ENCODE measurements at regions not wholly inside any gene's neighbourhood (a gene's known extent, or its start where the extent isn't known, plus 50 kb on each side); places are given as distances from the start of the nearest gene placed in this dataset.
"Not testable (repeated sequence)": the region's sequence is repeated elsewhere in the genome, so short reads cannot be mapped to it uniquely, and the experiment has no call there.

- no peak for DNase-seq
These were observed 246.3 kb downstream of the SUCLG1 start for GRCh38 chr2:84212611-84213314.

DNA sequence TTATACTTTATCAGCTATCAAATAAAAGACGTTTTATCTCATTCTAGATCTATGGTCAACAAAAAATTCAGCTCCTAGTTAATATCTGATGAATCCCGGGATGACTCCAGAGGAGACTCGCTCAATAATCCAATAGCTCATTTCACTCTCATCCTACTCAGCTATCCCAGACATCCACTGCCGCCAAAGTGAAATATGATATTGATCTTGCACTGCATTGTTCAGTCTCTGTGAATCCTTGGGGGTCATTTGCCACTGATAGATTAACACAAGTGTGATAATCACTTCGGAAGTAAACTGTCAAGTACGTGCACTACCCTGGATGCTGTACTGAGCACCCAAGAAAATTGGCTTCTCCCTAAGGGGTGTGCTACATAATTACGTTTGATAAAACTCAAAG lies 249.1 kb downstream of the SUCLG1 start:
- no peak for DNase-seq

GRCh38 chr2:84204995-84205394 lies 254.1 kb downstream of the SUCLG1 start:
- DNase-seq = no peak

DNA sequence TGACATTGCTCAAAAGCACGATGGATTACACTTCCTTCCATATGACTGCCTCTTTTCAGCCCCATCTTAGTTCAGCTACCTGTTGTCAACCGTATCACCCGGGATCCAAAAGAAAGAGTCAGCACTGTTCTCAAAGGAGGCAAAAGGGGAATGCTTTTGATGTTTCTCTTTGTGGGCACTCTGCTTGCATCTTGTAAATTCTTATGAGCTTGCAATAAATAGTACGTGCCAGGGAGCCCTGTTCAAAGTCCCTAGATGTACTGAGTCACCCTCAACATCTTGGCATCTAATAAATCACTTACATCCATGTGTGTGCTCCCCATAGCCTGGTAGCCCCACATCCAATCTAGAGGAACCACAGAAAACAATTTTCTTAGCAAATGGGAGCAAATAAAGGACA lies 256.9 kb downstream of the SUCLG1 start:
- no peak for DNase-seq

DNA sequence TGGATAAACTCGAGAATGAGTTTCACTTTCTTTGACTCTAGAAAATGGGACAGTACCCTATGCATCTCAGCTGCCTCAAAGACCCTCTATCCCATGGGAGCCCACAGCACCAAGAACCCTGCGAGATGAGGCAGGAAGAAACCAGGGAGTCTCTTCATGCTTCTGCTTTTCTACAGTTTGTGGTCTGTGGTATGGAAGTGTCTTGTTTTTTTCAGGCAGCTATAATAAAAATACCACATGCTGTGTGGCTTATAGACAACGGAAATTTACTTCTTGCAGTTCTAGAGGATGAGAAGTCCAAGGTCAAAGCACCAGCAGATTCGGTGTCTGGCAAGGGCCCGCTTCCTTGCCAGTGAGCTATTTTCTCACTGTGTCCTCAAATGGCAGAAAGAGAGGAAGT lies 257.9 kb downstream of the SUCLG1 start:
- no peak for DNase-seq

DNA sequence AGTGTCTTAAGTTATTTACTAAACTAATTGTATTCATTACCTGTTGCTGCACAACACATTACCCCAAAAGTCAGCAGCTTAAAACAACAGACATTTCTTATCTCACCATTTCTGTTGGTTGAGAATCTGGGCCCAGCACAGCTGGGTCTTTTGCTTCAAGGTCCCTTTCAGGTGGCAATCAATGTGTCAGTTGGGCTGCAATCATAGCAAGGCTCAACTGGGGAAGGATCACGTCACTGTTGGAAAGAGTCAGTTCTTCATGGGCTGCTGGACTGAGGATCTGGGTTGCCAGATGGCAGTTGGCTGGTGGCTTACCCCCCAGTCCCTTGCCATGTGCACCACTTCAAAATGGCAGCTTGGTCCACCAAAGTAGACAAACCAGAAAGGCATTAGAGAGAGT lies 261.2 kb downstream of the SUCLG1 start:
- no peak for DNase-seq

- no peak for DNase-seq
These were observed 264.0 kb downstream of the SUCLG1 start for GRCh38 chr2:84194949-84195644.

DNA sequence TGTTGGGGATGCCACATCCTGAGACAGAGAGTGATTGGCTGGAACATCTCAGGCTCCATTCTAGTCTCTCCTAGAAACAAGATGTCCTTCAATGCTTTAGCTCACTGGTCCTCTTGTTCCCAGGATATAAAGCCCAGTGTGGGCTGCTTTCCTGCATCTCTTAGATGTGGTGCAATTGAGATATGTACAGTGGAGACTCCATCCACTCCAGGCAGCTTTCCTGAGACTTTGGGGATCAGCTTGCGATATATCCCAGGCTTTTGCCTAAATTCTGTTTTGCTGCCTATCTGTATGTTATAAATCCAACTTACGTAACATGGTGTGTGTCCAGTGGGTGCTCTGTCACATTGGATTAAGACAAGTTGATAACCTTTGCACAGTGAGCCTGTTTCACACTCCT lies 264.9 kb downstream of the SUCLG1 start:
- DNase-seq = no peak

DNA sequence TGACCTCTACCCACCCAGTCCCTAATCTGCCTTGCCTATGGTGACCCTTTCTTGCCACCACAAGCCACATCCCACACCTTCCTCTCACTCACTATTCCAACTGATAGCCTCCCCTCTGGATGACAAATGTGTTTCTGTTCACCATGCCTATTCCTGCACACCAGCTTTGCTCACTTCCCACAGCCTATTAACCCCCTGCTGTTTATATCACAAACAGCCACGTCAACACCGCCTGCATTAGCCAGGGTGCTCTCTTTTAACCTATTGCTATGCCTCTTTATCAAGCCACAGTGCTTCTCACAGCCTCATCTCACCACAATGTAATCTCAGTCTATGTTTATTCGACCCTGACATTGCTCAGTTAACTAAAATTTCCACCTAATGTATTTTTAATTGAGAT lies 271.8 kb downstream of the SUCLG1 start:
- DNase-seq = no peak

- no peak for DNase-seq
These were observed 277.2 kb downstream of the SUCLG1 start for GRCh38 chr2:84181927-84182326.

DNA sequence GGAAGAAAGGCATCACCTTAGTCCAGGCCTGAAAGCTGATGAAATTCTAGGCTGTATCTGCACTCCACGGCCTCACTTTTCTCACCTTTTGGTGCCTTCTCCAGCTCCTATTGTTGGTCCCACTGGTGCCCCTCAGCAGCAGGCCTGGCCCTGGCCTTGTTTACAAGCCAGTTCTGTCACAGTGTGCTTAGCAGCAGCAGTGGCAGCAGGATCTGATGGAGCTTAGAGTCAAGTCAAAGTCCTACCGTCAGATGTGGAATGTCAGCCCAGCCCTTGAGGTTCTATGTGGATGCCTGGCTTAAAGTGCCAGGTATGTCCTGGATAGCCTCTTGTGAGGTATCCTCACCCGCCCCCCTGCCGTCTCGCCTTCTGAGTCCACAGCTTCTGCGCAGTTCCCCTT lies 281.3 kb downstream of the SUCLG1 start:
- no peak for DNase-seq

DNA sequence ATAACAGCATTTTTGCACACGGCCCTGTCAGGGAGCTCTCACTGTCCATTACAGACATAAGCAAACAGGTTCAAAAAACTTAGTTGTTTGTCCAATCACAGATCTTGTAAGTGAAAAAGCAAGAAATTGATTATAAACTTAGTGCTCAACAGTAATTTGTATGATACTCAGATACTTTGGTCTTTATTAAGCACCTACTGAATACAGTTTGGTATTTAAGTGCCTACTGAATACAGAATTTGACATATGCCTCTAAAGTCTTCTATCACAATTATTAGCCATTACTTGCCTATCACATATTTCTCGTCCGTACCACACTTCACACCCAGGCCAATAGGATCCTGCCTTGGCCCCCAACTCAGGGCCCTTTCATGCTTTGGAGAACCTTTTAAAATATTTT lies 283.1 kb downstream of the SUCLG1 start:
- DNase-seq = no peak

DNA sequence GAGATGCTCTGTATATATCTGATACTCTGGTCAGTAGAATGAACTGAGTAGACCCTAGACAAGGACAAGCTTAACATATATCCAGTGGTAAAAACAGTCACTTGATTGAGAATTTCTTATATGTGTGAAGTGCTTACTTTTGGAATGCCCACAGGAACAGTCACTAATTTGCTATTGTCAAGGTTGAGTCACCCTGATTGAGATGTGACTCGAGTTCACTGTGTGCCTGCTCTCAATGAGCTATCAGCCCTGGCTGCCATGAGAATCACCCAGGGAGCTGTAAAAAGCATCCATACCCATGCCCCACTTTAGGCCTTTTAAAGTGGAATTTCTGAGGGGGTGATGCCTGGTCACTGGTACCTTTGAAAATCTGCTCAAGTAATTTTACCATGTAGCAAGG lies 283.7 kb downstream of the SUCLG1 start:
- DNase-seq = no peak

GRCh38 chr2:84173041-84173440 lies 286.0 kb downstream of the SUCLG1 start:
- no peak for DNase-seq

GRCh38 chr2:84170979-84171378 lies 288.1 kb downstream of the SUCLG1 start:
- DNase-seq = no peak

DNA sequence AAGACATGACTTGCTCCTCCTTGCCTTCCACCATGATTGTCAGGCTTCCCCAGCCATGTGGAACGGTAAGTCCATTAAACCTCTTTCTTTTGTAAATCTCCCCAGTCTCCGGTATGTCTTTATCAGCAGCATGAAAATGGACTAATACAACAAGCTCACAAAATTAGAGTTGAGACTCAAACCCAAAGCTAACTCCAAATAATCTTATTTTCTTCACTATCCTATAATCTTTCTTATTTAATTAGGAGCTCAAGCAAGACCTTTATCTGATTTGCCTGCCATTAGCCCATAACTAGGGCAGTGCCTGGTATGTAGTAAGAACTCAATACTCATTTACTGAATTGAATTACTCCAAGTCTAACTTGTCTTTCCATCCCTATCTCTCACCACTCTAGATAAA lies 289.2 kb downstream of the SUCLG1 start:
- no peak for DNase-seq

GRCh38 chr2:84168552-84168951 lies 290.5 kb downstream of the SUCLG1 start:
- not testable (repeated sequence) for DNase-seq

DNA sequence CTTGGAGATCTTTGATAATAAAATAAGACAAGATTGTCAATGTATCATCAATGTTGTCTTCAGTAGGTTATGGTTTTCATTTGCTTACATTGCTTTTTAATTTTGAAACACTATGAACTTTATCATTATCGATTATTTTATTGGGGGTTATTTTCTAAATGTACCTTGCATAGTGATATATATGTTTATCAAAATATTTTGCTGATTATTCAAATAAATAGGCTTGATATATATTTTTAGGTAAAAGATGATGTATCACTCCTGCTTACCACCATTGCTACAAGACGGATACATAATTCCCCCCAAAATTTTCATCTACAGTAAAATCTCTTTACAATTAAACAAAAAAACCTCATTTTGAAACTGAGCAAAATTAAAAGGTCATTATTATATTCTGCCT lies 293.8 kb downstream of the SUCLG1 start:
- no peak for DNase-seq

DNA sequence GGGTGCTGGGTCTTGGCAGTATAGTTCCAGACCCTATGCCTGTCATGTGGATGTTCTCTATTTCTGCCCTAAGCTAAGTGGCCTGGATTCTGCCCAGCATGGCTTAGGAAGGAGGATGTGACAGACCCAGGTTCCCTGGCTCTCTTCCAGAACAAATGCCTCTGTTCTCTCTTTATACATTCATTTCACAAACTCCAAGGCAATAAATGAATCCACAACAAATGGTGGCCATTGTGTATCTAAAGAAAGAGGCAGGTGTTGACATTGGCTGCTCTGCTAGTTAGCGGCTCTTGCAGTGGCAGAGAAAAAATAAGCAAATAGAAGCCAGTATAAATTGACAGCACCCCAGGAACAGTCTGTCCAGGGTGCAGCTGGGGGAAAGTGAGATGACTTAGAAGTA lies 298.6 kb downstream of the SUCLG1 start:
- no peak for DNase-seq

- DNase-seq = no peak
These were observed 300.5 kb downstream of the SUCLG1 start for GRCh38 chr2:84158605-84159004.

- DNase-seq = no peak
These were observed 306.6 kb downstream of the SUCLG1 start for GRCh38 chr2:84152462-84152861.

DNA sequence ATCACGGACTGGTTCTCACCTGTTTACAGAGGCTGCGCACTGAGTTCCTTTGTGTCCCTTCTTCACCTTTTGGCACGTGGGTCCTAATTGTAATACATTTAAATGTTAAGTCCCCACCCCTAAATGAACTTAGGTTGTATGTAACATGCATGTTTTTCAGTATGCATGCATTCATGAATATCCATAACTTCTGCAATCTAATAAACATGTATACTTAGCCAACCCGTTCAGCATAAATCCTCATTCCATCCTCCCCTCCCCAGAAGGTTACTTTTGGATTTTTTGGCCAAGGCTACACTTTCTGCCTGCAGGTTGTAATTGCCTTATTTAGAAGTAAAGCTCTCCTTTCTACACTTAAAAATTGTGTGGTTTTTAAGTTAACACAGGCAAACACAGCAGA lies 314.7 kb downstream of the SUCLG1 start:
- no peak for DNase-seq

DNA sequence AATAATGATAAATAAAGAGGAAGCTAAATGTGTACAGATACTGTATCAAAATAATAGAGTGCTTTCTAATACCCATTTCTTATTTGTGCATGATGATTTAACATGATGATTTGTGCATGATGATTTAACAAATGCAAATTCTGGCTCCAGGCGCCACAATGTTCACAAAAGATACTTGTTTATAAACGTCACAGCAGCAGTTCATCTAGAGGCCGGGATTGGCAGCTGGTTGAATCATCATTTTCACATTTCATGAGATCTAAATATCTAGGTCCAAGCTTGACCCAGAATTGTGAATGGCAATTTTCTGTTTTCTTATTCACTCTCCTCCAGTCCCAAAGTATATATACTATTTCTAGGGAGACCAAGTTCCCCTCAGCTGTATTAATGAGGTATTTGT lies 322.0 kb downstream of the SUCLG1 start:
- DNase-seq = no peak

GRCh38 chr2:84132370-84132769 lies 326.7 kb downstream of the SUCLG1 start:
- no peak for DNase-seq

GRCh38 chr2:84131278-84131830 lies 327.7 kb downstream of the SUCLG1 start:
- no peak for DNase-seq
